Cardiac muscle cell (in vitro differentiated cells and primary cell): ENCODE measurements at regions not wholly inside any gene's neighbourhood (a gene's known extent, or its start where the extent isn't known, plus 50 kb on each side); places are given as distances from the start of the nearest gene placed in this dataset.
A peak's percentile ranks its signal among the peaks of the same experiment; 100 is the strongest.

Source experiments
- DNase-seq, 2 donors: peaks; one replicate each; pipeline versions ENCODE4 v3.0.0 to v3.0.0-alpha.2; 2010 to 2017; ENCODE audit warnings: low read depth in 1 of 2, low spot score in 1 of 2
- H3K27ac ChIP-seq: fragments of 200-600 bp; sonication (generic); 2 replicates; pipeline ENCODE4 v1.5.1; 2016
- H3K27me3 ChIP-seq: fragments of 200-600 bp; sonication (generic); 2 replicates; pipeline ENCODE4 v1.6.0; 2016; ENCODE audit warnings: control low read depth
- H3K36me3 ChIP-seq: fragments of 200-600 bp; sonication (generic); 2 replicates; pipeline ENCODE4 v1.5.1; 2016; ENCODE audit warnings: control low read depth
- H3K4me1 ChIP-seq: fragments of 200-600 bp; sonication (generic); 2 replicates; pipeline ENCODE4 v1.8.1; 2017; ENCODE audit warnings: low read depth, mild to moderate bottlenecking, mixed run types
- H3K4me3 ChIP-seq: fragments of 200-600 bp; sonication (generic); 2 replicates; pipeline ENCODE4 v1.5.1; 2016; ENCODE audit warnings: mild to moderate bottlenecking
- H3K9me3 ChIP-seq: fragments of 200-600 bp; sonication (generic); 2 replicates; pipeline ENCODE4 v1.5.1; 2017; ENCODE audit warnings: low read depth, mild to moderate bottlenecking, control low read depth
- CTCF ChIP-seq: IDR thresholded peaks from 2 replicates; pipeline ENCODE4 v1.5.1; 2012; ENCODE audit warnings: low read depth, mild to moderate bottlenecking, low read length

GRCh38 chr13:99131410-99131809 is 69.2 kb upstream of the UBAC2 start:
- Histone ChIP-seq H3K27me3 (no peaks in the 10 kb centered on the region), H3K36me3 (no peaks in the 10 kb centered on the region), H3K9me3 (no peaks in the 10 kb centered on the region), H3K4me1 (peaks cover 21% of the 10 kb centered on the region), H3K27ac (no peak overlapping the region), H3K4me3 (no peak overlapping the region)
- no peak for DNase-seq
- no peak for TF ChIP-seq CTCF

- TF ChIP-seq CTCF = no peak
- Histone ChIP-seq H3K27me3 (no peaks in the 10 kb centered on the region), H3K4me3 (no peak overlapping the region), H3K36me3 (no peaks in the 10 kb centered on the region), H3K27ac (peak overlapping the region; percentile 84), H3K9me3 (no peaks in the 10 kb centered on the region), H3K4me1 (peaks cover 21% of the 10 kb centered on the region)
- DNase-seq = no peak
Observed at GRCh38 chr13:99132295-99132835, 68.3 kb upstream of the UBAC2 start.

- peaks cover 21% of the 10 kb centered on the region for H3K4me1 ChIP-seq
- DNase-seq = peak in 1 of 2 donors; percentile 59
- no peaks in the 10 kb centered on the region for H3K36me3 ChIP-seq
- no peak overlapping the region for H3K4me3 ChIP-seq
- no peaks in the 10 kb centered on the region for H3K9me3 ChIP-seq
- H3K27ac ChIP-seq = peak overlapping the region; percentile 84
- no peaks in the 10 kb centered on the region for H3K27me3 ChIP-seq
- TF ChIP-seq CTCF = no peak
Observed at GRCh38 chr13:99133230-99133629, 67.4 kb upstream of the UBAC2 start.

GRCh38 chr13:99133848-99134247 is 66.8 kb upstream of the UBAC2 start:
- no peak overlapping the region for H3K4me3 ChIP-seq
- peaks cover 21% of the 10 kb centered on the region for H3K4me1 ChIP-seq

GRCh38 chr13:99135591-99135990 is 65.1 kb upstream of the UBAC2 start:
- no peak for TF ChIP-seq CTCF
- DNase-seq = no peak
- no peaks in the 10 kb centered on the region for H3K36me3 ChIP-seq
- H3K9me3 ChIP-seq = no peaks in the 10 kb centered on the region
- no peak overlapping the region for H3K4me3 ChIP-seq
- peaks cover 21% of the 10 kb centered on the region for H3K4me1 ChIP-seq
- no peak overlapping the region for H3K27ac ChIP-seq
- H3K27me3 ChIP-seq = no peaks in the 10 kb centered on the region

More at GRCh38 chr13:99133848-99134247, 66.8 kb upstream of the UBAC2 start:
- Histone ChIP-seq H3K27me3 (no peaks in the 10 kb centered on the region), H3K27ac (peak overlapping the region; percentile 84), H3K36me3 (no peaks in the 10 kb centered on the region), H3K9me3 (no peaks in the 10 kb centered on the region)
- TF ChIP-seq CTCF = no peak
- no peak for DNase-seq

GRCh38 chr13:99136427-99136954 is 64.2 kb upstream of the UBAC2 start:
- Histone ChIP-seq H3K27me3 (no peaks in the 10 kb centered on the region), H3K4me1 (peaks cover 21% of the 10 kb centered on the region), H3K4me3 (no peak overlapping the region), H3K27ac (no peak overlapping the region), H3K9me3 (no peaks in the 10 kb centered on the region), H3K36me3 (no peaks in the 10 kb centered on the region)
- no peak for TF ChIP-seq CTCF
- DNase-seq = no peak
